DOHH2 (cell line): ENCODE measurements at regions not wholly inside any gene's neighbourhood (a gene's known extent, or its start where the extent isn't known, plus 50 kb on each side); places are given as distances from the start of the nearest gene placed in this dataset.

ENCODE experiments used
- H3F3A ChIP-seq: fragments of 200-600 bp; sonication (generic), shearing (Covaris generic); 2 replicates; pipeline ENCODE4 v1.6.0; 2016; ENCODE audit warnings: antibody characterized with exemption, mild to moderate bottlenecking; ENCODE audit not compliant: control insufficient read depth, insufficient read depth
- H3K27ac ChIP-seq: fragments of 200-600 bp; sonication (generic); 2 replicates; pipeline ENCODE4 v1.5.1; 2014; ENCODE audit warnings: low read depth, mild to moderate bottlenecking, low read length, moderate library complexity
- H3K27me3 ChIP-seq: fragments of 200-600 bp; sonication (generic); 2 replicates; pipeline ENCODE4 v1.6.1; 2014; ENCODE audit warnings: mild to moderate bottlenecking, low read length, mixed read lengths; ENCODE audit not compliant: control insufficient read depth
- H3K36me3 ChIP-seq: fragments of 200-600 bp; sonication (generic); 2 replicates; pipeline ENCODE4 v1.6.1; 2014; ENCODE audit warnings: mild to moderate bottlenecking, low read length, moderate library complexity, mixed read lengths; ENCODE audit not compliant: control insufficient read depth
- H3K4me1 ChIP-seq: fragments of 200-600 bp; sonication (generic); 2 replicates; pipeline ENCODE4 v1.6.1; 2014; ENCODE audit warnings: mild to moderate bottlenecking, low read length, mixed read lengths; ENCODE audit not compliant: control insufficient read depth
- H3K4me2 ChIP-seq: fragments of 200-600 bp; sonication (generic); 2 replicates; pipeline ENCODE4 v1.6.0; 2014; ENCODE audit warnings: mild to moderate bottlenecking, low read length, moderate library complexity
- H3K4me3 ChIP-seq: fragments of 200-600 bp; sonication (generic); 2 replicates; pipeline ENCODE4 v1.5.1; 2014; ENCODE audit warnings: mild to moderate bottlenecking, low read length, mixed read lengths
- H3K79me2 ChIP-seq: fragments of 200-600 bp; sonication (generic); 2 replicates; pipeline ENCODE4 v1.6.1; 2014; ENCODE audit warnings: mild to moderate bottlenecking, low read length, mixed read lengths; ENCODE audit not compliant: control insufficient read depth
- H3K9me2 ChIP-seq: fragments of 200-600 bp; sonication (generic); replicated peaks from 2 replicates; pipeline ENCODE4 v1.6.1; 2014; ENCODE audit warnings: mild to moderate bottlenecking, low read length, mixed read lengths; ENCODE audit not compliant: control insufficient read depth
- H3K9me3 ChIP-seq: fragments of 200-600 bp; sonication (generic); 2 replicates; pipeline ENCODE4 v1.6.1; 2014; ENCODE audit warnings: antibody characterized with exemption, low read length, mixed read lengths; ENCODE audit not compliant: control insufficient read depth, insufficient read depth
- H4K20me1 ChIP-seq: fragments of 200-600 bp; sonication (generic); 2 replicates; pipeline ENCODE4 v1.6.0; 2014; ENCODE audit warnings: low read depth, mild to moderate bottlenecking, antibody characterized with exemption, low read length, moderate library complexity; ENCODE audit not compliant: control insufficient read depth, insufficient read depth
- EZH2phosphoT487 ChIP-seq: fragments of 200-600 bp; sonication (generic); IDR thresholded peaks from 2 replicates; pipeline ENCODE4 v1.6.1; 2017; ENCODE audit warnings: borderline replicate concordance, mild to moderate bottlenecking, antibody characterized with exemption, low read length, moderate library complexity, mixed read lengths
- TF ChIP-seq, protein P1 (sequence below): fragments of 200-600 bp; sonication (generic); IDR thresholded peaks from one replicate; pipeline ENCODE4 v1.5.1; 2014; ENCODE audit warnings: antibody characterized with exemption, mild to moderate bottlenecking, low read depth, low read length; ENCODE audit not compliant: poor library complexity, severe bottlenecking

DNA sequence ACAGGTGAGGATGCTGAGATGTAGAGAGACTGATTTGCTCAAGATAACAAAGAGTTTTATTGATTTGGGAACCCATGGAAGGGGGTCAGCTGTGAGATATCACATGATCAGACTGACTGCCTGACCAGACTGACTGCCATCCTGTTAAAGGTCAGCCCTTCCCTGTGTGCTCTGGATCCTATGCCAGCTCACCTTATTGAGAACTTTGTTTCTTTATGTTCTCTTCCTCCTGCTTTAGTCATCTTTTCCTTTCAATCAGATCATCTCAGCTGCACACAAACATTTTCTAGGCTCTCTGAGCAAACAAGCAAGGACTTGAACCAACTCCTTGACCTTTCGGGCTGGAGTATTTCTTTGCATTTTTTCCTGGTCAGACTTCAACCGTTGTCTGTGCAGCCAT is 50.0 kb upstream of the MTPN start:
- no peaks in the 10 kb centered on the region for H3K9me3 ChIP-seq
- H3K4me3 ChIP-seq = no peak overlapping the region
- H3K27me3 ChIP-seq = peaks cover 13% of the 10 kb centered on the region
- H3K79me2 ChIP-seq = no peaks in the 10 kb centered on the region
- no peaks in the 10 kb centered on the region for H4K20me1 ChIP-seq
- TF ChIP-seq EZH2phosphoT487 = no peak
- TF ChIP-seq, protein P1, sequence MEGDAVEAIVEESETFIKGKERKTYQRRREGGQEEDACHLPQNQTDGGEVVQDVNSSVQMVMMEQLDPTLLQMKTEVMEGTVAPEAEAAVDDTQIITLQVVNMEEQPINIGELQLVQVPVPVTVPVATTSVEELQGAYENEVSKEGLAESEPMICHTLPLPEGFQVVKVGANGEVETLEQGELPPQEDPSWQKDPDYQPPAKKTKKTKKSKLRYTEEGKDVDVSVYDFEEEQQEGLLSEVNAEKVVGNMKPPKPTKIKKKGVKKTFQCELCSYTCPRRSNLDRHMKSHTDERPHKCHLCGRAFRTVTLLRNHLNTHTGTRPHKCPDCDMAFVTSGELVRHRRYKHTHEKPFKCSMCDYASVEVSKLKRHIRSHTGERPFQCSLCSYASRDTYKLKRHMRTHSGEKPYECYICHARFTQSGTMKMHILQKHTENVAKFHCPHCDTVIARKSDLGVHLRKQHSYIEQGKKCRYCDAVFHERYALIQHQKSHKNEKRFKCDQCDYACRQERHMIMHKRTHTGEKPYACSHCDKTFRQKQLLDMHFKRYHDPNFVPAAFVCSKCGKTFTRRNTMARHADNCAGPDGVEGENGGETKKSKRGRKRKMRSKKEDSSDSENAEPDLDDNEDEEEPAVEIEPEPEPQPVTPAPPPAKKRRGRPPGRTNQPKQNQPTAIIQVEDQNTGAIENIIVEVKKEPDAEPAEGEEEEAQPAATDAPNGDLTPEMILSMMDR = no peak
- H3K4me2 ChIP-seq = no peak overlapping the region
- H3K4me1 ChIP-seq = no peaks in the 10 kb centered on the region
- H3K27ac ChIP-seq = no peak overlapping the region
- no peaks in the 10 kb centered on the region for H3F3A ChIP-seq
- H3K36me3 ChIP-seq = no peaks in the 10 kb centered on the region
- H3K9me2 ChIP-seq = no peaks in the 10 kb centered on the region
